ENCODE measurements at regions not wholly inside any gene's neighbourhood (a gene's known extent, or its start where the extent isn't known, plus 50 kb on each side); places are given as distances from the start of the nearest gene placed in this dataset.
A peak's percentile ranks its signal among the peaks of the same experiment; 100 is the strongest.

GRCh38 chr14:106141242-106142220 lies 615.1 kb downstream of the TMEM121 start:
- TF ChIP-seq, protein P1, sequence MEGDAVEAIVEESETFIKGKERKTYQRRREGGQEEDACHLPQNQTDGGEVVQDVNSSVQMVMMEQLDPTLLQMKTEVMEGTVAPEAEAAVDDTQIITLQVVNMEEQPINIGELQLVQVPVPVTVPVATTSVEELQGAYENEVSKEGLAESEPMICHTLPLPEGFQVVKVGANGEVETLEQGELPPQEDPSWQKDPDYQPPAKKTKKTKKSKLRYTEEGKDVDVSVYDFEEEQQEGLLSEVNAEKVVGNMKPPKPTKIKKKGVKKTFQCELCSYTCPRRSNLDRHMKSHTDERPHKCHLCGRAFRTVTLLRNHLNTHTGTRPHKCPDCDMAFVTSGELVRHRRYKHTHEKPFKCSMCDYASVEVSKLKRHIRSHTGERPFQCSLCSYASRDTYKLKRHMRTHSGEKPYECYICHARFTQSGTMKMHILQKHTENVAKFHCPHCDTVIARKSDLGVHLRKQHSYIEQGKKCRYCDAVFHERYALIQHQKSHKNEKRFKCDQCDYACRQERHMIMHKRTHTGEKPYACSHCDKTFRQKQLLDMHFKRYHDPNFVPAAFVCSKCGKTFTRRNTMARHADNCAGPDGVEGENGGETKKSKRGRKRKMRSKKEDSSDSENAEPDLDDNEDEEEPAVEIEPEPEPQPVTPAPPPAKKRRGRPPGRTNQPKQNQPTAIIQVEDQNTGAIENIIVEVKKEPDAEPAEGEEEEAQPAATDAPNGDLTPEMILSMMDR (IDR thresholded peaks at IDR 0.05), result peak; percentile 22
- TF ChIP-seq ZFX (IDR thresholded peaks at IDR 0.05; ENCODE audit: borderline replicate concordance), result no peak

Measured in 22Rv1 (cell line).